Adipocyte (in vitro differentiated cells): ENCODE measurements at regions not wholly inside any gene's neighbourhood (a gene's known extent, or its start where the extent isn't known, plus 50 kb on each side); places are given as distances from the start of the nearest gene placed in this dataset.
A peak's percentile ranks its signal among the peaks of the same experiment; 100 is the strongest.

Experiments used
- DNase-seq: peaks from one replicate; pipeline ENCODE4 v3.0.0-alpha.2; 2015; ENCODE audit warnings: low read depth
- H3K27me3 ChIP-seq: replicated peaks from 2 replicates; pipeline ENCODE4 v1.7.0; 2013; ENCODE audit warnings: mild to moderate bottlenecking, low read length, moderate library complexity; ENCODE audit not compliant: control insufficient read depth, insufficient read depth
- H3K36me3 ChIP-seq: 2 replicates; pipeline ENCODE4 v1.7.0; 2013; ENCODE audit warnings: low read length, mild to moderate bottlenecking, moderate library complexity; ENCODE audit not compliant: control insufficient read depth, insufficient read depth, severe bottlenecking
- H3K4me1 ChIP-seq: 2 replicates; pipeline ENCODE4 v1.7.0; 2013; ENCODE audit warnings: mild to moderate bottlenecking, low read length, moderate library complexity; ENCODE audit not compliant: control insufficient read depth, insufficient read depth
- H3K4me3 ChIP-seq: 2 replicates; pipeline ENCODE4 v1.7.0; 2013; ENCODE audit warnings: mild to moderate bottlenecking, low read length, moderate library complexity
- H3K9ac ChIP-seq: 2 replicates; pipeline ENCODE4 v1.7.0; 2013; ENCODE audit warnings: mild to moderate bottlenecking, low read length, moderate library complexity
- H3K9me3 ChIP-seq: 2 replicates; pipeline ENCODE4 v1.7.0; 2013; ENCODE audit warnings: mild to moderate bottlenecking, low read length, moderate library complexity; ENCODE audit not compliant: control insufficient read depth

DNA sequence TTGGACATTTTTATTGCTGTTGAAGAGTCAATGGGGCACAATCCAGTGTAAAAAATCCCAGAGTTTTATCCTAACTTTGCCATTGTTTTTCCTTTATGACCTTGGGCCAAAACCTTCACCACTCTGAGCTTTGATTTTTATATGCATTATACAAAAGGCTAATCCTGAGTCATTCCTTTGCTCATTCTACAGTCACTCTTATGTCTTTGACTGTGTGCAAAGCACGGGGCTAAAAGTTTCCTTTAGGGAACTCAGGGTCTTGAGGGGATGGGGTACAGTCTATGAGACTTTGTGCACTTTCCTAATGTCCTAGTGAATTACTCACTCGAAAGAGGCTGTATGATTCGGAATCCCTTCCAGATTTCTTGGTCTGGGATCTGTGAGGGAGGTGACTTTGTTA lies 543.2 kb upstream of the CAMK1G start:
- Histone ChIP-seq H3K9ac (no peak overlapping the region), H3K4me3 (no peak overlapping the region), H3K36me3 (no peaks in the 10 kb centered on the region), H3K4me1 (peaks cover 8% of the 10 kb centered on the region), H3K9me3 (no peaks in the 10 kb centered on the region), H3K27me3 (no peaks in the 10 kb centered on the region)
- DNase-seq, result no peak

- Histone ChIP-seq H3K9me3 (no peaks in the 10 kb centered on the region), H3K4me1 (peaks cover 8% of the 10 kb centered on the region), H3K4me3 (no peak overlapping the region), H3K9ac (no peak overlapping the region), H3K27me3 (no peaks in the 10 kb centered on the region), H3K36me3 (no peaks in the 10 kb centered on the region)
- DNase-seq, result no peak
Observed at GRCh38 chr1:209041927-209042326, 541.6 kb upstream of the CAMK1G start.

DNA sequence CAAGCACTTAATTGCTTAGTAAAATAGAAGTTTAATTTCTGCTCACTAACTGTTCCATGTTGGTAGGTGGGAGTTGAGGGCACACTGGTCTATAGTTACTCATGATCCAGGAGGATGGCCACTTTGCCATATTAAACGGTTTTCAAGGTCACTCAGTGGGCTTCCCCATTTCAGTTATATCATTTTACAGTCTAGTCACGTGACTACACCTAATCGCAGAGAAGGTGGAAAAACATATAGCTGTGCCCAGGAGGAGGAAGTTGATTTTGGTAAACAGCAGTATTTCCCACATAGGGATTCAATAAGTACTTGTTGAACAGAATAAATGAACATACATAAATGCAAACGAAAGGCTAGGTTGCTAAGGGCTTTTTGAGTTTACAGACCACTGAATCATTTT lies 541.1 kb upstream of the CAMK1G start:
- no peaks in the 10 kb centered on the region for H3K36me3 ChIP-seq
- no peaks in the 10 kb centered on the region for H3K27me3 ChIP-seq
- no peak for DNase-seq
- H3K4me3 ChIP-seq, result no peak overlapping the region
- H3K4me1 ChIP-seq, result peaks cover 8% of the 10 kb centered on the region
- no peaks in the 10 kb centered on the region for H3K9me3 ChIP-seq
- H3K9ac ChIP-seq, result no peak overlapping the region

DNA sequence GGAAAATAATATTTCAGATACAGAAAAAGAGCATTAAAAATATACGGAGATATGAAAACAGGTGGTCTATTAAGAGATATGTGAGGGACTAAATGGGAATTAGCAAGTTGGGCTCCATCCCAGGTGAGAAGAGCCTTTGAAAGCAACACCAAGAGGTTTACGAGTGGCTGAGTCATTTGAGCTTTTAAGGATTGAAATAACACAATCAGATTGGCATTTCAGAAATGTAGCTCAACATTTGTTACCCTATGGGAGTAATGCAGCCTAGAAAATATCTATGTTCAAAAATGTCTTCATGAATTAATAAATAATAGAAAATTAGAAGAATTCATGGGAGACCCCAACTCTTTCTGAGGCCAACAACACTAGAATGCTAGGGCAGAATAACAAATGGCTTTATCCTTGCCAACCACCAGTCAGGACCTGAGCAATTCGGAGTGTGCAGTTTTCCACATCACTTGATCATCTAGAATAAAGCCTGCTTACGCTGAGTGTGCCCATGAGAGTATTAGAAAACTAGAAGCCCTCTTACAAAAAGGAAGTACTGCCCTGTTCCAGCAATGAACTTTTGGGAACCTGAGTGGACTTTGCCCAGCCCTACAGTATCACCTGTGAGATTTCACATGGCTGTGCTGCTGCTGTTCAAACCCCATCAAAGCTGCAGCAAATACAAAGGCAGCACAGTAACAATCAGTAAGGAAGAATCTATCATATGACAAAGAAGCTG lies 538.0 kb upstream of the CAMK1G start:
- Histone ChIP-seq H3K27me3 (peaks cover 3% of the 10 kb centered on the region), H3K4me1 (peaks cover 10% of the 10 kb centered on the region), H3K4me3 (no peak overlapping the region), H3K36me3 (no peaks in the 10 kb centered on the region), H3K9me3 (no peaks in the 10 kb centered on the region), H3K9ac (no peak overlapping the region)
- peak; percentile 29 for DNase-seq

- peaks cover 3% of the 10 kb centered on the region for H3K27me3 ChIP-seq
- H3K36me3 ChIP-seq, result no peaks in the 10 kb centered on the region
- no peak overlapping the region for H3K9ac ChIP-seq
- H3K9me3 ChIP-seq, result no peaks in the 10 kb centered on the region
- no peak overlapping the region for H3K4me3 ChIP-seq
- H3K4me1 ChIP-seq, result peaks cover 10% of the 10 kb centered on the region
- DNase-seq, result no peak
Observed at GRCh38 chr1:209046058-209046417, 537.5 kb upstream of the CAMK1G start.

GRCh38 chr1:209046935-209047334 lies 536.6 kb upstream of the CAMK1G start:
- Histone ChIP-seq H3K36me3 (no peaks in the 10 kb centered on the region), H3K27me3 (peaks cover 3% of the 10 kb centered on the region), H3K9ac (no peak overlapping the region), H3K4me3 (no peak overlapping the region), H3K9me3 (no peaks in the 10 kb centered on the region), H3K4me1 (peaks cover 10% of the 10 kb centered on the region)
- no peak for DNase-seq

DNA sequence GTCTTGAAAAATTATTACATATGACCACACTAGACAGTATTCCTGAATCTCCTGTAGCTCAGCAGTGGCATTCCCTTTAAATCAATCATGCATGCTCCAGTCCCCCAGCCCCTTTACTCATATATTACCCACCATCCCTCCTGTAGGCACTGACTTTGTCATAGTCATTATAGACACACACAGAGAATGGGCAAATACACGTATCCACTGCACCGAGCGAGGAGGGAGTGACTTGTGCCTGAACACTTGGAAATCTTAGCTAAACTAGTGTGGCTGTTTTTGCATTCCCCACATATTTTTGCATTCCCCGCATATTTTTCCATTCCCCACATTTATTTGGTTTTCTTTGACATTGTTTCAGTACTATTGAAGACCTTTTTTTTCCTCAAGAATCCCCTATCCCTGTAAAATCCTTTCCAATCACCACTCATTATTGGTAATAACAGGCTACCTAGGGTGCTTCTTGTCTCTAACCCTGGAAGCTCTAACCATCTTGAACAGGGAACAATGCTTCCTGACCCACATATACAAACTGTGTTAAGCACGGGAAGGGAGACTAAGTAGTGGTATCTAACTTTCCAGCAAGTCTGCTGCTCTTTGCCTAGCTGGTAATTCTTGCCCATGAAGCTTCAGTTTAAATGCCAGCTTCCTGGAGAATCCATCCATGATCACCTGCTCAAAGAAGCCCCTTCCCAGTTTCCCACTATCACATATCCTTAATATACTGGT lies 534.4 kb upstream of the CAMK1G start:
- H3K9me3 ChIP-seq, result peaks cover 7% of the 10 kb centered on the region
- H3K27me3 ChIP-seq, result peaks cover 3% of the 10 kb centered on the region
- H3K9ac ChIP-seq, result no peak overlapping the region
- no peak overlapping the region for H3K4me3 ChIP-seq
- H3K36me3 ChIP-seq, result no peaks in the 10 kb centered on the region
- peak; percentile 49 for DNase-seq
- peaks cover 10% of the 10 kb centered on the region for H3K4me1 ChIP-seq

GRCh38 chr1:209051570-209051969 lies 531.9 kb upstream of the CAMK1G start:
- DNase-seq, result no peak
- Histone ChIP-seq H3K27me3 (peaks cover 3% of the 10 kb centered on the region), H3K4me1 (peaks cover 10% of the 10 kb centered on the region), H3K4me3 (no peak overlapping the region), H3K9me3 (peaks cover 12% of the 10 kb centered on the region), H3K36me3 (no peaks in the 10 kb centered on the region), H3K9ac (no peak overlapping the region)

- H3K27me3 ChIP-seq, result peaks cover 3% of the 10 kb centered on the region
- peaks cover 18% of the 10 kb centered on the region for H3K9me3 ChIP-seq
- peaks cover 7% of the 10 kb centered on the region for H3K4me1 ChIP-seq
- no peaks in the 10 kb centered on the region for H3K36me3 ChIP-seq
- H3K9ac ChIP-seq, result no peak overlapping the region
- no peak overlapping the region for H3K4me3 ChIP-seq
- DNase-seq, result no peak
Observed at GRCh38 chr1:209053587-209053986, 529.9 kb upstream of the CAMK1G start.

- Histone ChIP-seq H3K9me3 (peaks cover 18% of the 10 kb centered on the region), H3K36me3 (no peaks in the 10 kb centered on the region), H3K27me3 (peaks cover 4% of the 10 kb centered on the region), H3K4me1 (no peaks in the 10 kb centered on the region), H3K4me3 (no peak overlapping the region), H3K9ac (no peak overlapping the region)
- DNase-seq, result no peak
Observed at GRCh38 chr1:209057083-209057482, 526.4 kb upstream of the CAMK1G start.

GRCh38 chr1:209057901-209058300 lies 525.6 kb upstream of the CAMK1G start:
- Histone ChIP-seq H3K4me3 (no peak overlapping the region), H3K36me3 (no peaks in the 10 kb centered on the region), H3K4me1 (no peaks in the 10 kb centered on the region), H3K9ac (no peak overlapping the region), H3K9me3 (peaks cover 18% of the 10 kb centered on the region), H3K27me3 (peaks cover 4% of the 10 kb centered on the region)
- DNase-seq, result no peak
